ENCODE measurements at regions not wholly inside any gene's neighbourhood (a gene's known extent, or its start where the extent isn't known, plus 50 kb on each side); places are given as distances from the start of the nearest gene placed in this dataset.

DNA sequence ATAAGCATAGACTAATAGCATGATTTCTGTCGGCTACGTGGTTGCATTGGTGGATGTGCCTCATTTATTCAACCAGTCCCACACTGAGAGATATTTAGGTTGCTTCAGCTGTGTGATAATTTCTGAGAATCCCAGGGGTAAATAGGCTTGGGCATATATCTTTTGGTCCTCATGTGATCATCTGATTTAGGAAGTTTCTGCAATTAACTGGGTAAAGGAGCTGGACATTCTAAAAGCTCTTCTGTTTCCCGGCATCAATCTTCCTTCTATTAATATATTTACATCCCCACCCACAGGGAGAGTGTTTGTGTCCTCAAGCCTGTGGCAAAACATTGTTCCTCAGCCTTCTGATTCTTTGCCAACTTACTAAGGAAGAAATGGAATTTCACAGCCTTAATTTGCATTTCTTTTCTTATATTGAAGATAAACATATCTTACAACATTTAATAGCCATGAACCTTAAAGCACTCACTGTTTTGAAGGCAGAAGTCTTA is 431.6 kb downstream of the RFC3 start:
- DNase-seq (ENCODE audit: low read depth): no peak

DNA sequence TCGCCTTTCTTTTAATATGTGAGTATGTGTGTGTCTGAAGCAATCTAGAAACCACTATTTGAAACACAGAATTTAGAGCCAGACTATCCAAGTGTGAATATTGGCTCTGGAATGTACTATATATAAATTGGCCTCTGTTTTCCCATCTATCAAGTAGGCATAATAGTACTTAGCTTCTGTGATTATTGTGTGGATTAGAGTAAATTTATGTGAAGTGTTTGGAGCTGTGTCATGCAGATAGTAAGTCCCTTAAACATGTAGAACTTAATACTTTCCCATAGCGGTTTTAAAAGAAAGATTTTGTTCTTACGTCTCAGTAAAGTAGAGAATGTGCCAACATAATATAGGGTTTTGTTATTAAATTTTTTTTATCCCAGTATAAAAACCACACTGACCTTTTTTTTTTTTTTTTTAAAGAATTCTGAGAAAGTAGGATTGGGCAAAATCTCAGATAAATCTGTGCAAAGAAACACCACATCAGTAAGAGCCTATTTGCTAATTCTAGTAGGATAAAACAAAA is 432.3 kb downstream of the RFC3 start:
- DNase-seq (ENCODE audit: low read depth): no peak

DNA sequence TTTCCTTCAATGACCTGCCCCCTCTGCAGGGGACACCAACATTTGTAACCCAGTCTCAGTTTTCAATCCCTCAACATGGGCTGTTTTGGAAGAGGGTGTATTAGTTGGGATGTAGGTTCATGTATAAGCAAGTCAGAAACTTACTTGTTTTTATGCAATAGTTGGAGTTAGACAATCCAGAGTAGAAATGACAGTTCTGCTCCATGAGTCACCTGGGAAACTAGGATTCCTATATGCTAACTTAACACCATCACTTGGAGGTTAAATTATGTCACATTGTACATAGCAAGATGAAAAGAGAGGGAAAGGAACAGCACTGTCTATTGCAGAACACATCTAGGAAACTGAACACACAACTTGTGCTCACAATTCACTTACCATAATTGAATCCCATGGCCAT is 436.4 kb downstream of the RFC3 start:
- DNase-seq (ENCODE audit: low read depth): no peak

DNA sequence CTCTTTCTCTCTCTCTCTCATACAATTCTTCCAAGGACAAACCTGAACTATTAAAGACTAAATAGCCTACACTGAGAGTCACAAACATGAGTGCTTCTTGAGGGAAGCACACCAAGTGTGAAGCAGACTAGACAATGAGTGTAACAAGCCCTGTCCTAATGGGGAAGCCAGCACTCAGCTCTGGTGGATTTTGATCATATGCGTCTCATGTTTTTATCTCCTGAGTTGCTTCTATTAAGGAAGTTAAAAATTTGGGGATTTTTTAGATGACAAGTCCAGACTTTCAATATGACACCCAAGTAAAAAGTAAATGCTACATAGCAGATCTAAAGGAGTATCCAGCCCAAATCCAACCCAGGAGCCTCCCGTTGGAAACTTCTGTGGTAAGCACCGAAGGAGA is 437.8 kb downstream of the RFC3 start:
- DNase-seq (ENCODE audit: low read depth): no peak

DNA sequence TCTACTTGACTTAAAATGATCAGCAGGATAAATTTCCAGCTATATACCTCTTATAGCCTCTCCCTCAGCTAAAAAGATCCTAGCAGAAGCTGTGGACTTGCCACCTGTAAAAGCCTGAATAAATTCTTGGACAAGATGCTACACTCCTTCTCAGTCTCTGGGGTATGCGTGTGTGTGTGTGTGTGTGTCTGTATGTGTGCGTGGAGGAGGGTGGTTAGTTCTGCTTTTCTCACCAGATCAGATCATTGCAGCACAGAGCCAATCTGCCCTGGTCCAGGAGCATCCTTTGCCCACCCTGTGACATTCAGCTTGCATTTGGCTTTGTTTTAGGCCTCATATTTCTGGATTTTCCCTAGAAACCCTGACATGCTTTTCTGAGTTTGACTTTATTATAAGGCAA is 438.3 kb downstream of the RFC3 start:
- no peak for DNase-seq (ENCODE audit: low read depth)

DNA sequence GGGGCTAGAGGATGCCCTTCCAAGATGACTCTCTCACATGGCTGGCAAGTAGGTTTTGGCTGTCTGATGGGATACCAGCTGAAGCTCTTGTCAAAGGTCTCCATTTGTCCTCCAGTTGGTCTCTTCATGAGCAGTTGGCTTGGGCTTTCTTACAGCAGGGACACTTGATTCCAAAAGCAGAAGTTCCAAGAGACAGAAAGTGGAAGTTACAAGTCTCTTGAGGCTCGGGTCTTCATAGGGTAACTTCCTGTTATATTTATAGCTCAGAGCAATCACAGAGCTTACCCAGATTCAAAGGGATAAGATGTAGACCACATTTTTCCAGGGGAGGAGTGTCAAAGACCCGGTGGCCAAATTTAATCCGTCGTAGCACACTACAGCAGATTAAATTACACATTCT is 440.0 kb downstream of the RFC3 start:
- no peak for DNase-seq (ENCODE audit: low read depth)

DNA sequence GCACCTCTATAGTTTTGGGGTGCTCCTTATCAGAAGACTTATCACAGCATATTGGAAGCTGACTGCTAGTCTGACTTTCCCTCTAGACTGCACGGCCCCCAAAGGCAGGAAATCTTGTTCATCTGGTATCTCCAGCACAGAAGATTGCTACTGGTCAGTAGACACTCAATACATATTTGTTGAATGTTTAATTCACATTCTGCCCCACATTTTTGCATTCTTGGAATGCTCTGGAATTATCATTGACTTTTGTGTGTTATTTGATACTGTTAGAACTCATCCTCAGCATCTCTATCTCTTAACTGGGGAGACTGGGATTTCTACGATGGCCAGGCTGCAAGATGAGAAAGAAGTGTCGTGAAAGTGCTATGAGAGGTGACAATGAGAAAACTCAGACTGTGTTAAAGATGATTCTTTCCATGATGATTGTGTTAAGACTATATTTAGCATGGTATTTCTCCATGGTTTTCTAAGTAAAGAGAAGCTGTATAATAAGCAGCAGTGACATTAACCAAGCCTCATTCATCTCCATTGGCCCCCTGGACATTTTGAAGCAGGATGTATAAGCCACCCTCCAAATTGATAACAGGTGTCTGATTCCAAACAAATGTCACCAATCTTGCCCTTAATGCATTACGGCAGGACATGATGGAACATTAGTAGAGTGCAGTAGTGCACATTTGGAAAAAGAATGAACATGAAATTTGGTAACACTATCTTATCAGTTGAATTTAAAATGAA is 440.9 kb downstream of the RFC3 start:
- no peak for DNase-seq (ENCODE audit: low read depth)

DNA sequence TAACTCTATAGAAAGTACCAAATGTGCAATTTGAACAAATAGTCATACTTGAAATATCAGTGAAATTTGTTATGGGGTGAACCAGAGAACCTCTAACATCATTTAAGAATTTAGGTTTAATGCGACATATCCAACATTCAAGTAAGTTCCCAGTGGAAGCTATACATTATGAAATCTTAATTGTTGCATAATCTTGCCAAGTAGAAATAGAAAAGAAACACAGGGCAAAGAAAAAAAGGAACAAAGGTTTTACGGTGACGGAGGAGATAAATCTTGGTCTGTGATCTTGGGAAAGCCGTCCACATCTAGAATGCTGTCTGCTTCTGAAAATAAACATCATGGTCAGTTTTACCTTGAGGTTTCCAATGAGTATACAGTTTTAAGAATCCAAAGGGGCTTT is 445.7 kb downstream of the RFC3 start:
- no peak for DNase-seq (ENCODE audit: low read depth)

DNA sequence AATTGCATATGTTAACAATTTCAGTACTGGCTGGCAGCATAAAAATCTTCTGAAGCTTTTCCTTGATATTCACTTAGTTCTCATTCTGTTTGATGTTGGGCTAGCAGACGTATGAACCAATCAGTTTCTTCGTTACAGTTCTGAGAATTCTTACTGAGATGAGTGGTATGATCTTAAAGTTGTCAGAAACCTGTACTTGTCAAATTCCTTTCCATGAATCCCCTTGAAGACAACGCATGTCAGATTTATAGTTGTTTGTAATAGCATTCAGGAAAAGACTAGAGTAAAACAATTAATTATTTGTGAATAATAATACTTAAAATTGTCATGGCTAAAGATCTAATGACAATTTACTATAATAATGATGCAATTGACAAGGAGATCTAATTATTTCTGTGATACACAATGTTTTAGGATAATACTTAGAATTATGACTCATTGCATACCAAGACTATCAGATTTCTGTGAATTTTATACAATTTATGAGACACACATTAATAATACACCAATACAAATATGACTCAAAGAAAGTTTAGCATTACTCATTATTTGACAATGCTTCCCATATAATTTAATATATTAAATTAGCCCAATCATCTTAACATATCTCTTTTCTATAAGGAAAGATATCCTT is 447.2 kb downstream of the RFC3 start:
- DNase-seq (ENCODE audit: low read depth): no peak

DNA sequence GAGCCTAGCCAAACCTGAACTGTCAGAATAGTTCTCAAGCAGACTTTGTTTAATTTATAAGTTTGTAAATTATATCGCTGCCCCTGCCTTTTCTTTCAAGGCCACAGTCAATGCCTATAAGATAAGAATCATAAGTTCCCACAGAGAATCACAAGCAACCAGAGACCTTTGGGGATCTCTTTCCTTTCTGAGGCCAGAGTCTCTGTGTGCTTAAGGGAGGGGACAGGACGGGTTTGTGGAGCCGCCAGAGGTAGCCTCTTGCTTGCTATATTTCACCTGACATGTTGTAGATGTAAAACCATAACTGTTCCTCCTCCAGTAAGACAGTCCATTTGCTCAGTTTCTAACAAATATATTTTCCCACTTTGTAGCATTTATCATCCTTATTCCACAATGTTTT is 458.8 kb downstream of the RFC3 start:
- DNase-seq (ENCODE audit: low read depth): no peak

DNA sequence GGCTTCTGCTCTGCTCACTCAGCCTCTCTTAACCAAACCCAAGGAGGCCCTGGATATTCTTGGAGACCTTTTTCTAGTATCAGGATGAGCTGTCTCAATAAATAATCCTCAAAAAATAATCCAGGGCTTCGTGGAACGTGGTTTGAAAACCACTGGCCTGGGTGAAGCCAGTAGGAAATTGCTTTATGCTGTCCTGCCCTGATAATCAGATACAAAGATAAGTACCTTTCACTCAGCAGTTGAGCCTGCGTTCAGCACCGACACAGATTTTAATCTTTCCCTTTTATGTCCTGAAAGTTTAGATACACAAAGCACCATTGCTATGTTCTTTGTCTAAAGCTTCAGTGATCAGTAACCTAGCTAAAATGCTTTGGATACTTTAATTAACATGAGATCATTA is 460.0 kb downstream of the RFC3 start:
- no peak for DNase-seq (ENCODE audit: low read depth)

DNA sequence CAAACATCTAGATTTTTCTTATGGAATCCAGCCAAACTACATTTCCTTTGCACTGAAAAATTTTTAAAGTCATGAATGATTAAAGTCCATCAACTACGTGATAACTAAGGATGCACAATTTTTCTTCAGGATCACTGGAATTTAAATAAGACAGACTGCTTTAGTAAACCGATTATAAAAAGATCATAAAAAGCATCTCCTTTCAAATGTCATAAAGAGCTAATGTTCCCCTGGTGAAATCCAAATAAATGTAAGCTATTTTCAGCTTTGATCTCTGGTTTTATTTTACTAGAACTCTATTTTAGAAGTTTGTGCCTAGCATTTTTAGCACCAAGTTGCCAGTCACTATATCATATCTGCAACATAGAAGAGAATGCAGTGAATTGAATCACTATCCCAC is 460.8 kb downstream of the RFC3 start:
- no peak for DNase-seq (ENCODE audit: low read depth)

DNA sequence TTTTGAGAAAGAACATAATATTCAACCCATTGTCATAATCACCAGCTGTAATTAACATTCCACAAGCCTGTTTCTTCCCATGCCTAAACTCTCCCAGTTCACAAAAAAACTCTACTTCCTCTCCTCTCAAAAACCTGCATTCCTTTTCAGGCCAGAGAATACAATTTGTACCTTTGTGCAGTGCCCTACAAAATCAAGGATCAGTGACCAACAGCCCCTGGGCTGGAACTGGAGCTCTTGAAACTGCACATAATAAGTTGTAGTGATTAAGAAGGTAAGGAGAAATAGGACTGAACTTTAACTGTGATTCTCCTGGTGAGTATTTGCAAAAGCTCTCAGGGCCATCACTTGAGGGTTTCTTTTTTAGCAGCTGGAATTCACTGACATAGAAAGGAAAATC is 472.7 kb downstream of the RFC3 start:
- no peak for DNase-seq (ENCODE audit: low read depth)

DNA sequence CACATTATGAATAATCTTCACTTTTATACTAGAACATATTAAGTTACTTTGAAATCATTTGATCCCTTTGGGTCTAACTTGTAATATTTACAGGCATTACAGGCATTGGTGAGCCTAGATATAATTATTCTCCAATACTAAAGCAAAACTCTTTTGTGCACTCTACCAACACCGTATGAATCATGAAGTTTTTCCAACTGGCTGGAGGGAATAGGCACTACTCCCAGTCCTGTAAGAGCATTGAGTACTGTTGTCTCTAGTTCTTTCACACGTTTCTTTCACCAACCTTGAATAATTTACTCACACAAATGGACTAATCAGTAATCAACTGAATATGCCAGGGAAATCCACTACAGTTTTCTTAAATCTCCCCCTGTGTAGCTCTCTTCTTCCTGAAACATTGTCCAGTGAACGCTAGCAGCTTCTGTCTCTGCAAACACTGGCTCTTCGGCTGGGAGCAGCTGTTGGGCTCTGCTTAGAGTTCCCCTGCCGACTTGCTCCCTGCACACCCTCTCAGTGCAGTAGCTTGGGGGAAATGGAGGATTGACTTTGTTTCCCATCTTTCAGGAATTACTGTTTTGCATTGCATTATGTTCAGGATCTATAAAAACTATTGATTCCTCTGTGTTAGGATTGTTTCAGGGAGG is 476.7 kb downstream of the RFC3 start:
- DNase-seq (ENCODE audit: low read depth): no peak

DNA sequence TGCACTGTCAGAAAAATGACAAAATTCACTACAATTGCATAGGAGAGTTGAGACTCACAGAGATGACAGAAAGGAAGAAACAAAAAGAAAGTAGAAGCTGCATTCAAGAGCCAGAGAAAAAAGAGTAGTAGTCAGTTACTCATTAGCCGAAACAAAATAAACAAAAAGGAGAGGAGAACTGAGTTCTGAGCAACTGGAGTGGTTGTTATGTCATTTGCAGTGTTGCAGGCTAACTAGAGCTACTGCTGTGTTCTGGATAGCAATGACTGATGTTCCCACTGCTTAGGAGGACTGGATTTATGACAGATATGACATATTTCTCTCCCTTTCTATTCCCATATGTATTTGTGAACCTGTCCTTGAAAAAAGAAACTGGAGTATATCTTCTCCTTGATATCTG is 482.6 kb downstream of the RFC3 start:
- DNase-seq (ENCODE audit: low read depth): no peak

DNA sequence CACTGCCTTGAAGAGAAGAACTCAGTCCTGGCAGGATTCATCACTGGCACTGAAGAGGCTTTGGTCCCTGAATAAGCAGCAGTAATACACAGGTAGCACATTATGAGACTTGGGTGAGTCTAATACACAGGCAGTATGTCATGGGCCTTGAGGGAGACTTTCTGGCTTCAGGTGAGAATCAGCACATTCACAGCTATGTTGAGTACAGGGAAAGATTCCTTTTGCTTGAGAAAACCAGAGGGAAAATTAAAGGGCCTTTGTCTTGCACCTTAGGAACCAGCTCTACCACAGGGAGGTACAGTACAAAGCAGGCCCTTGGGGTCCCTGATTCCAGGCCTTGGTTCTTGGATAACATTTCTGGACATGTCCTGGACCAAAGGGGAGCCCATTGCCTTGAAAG is 484.6 kb downstream of the RFC3 start:
- no peak for DNase-seq (ENCODE audit: low read depth)

DNA sequence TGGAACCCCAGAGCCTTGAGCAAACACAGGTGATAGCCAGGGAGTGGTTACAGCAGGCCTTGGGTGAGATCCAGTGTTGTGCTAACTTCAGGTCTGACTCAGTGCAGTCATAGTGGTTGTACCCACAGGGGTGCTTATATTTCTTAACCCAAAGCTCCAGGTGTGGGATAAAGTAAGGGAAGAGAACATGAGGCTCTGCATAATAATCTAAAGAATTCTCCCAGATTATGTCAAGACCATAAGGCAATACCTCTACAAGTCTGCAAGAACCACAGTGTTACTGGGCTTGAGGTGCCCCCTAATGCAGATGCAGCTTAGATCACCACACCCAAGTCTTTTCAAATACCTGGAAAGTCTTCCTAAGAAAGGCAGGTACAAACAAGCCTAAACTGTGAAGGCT is 485.4 kb downstream of the RFC3 start:
- no peak for DNase-seq (ENCODE audit: low read depth)

DNA sequence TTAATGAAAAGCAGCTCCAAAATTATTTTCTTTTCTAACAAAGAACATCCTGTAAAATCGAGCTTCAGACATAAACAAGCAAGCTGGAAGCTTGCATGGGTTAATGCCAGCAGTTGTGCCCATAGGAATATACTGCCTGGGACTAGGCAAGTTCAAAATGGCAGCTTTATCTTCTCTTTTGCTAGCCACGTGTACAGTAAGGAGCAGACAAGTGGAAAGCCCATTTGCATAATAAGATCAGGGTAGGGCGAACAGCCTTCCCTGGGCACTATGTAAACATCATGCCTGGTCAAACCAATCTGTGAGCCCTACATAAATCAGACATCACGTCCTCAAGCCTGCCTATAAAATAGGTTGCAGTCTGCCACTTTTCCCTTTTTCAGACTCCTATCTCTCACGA is 489.7 kb downstream of the RFC3 start:
- no peak for DNase-seq (ENCODE audit: low read depth)

DNA sequence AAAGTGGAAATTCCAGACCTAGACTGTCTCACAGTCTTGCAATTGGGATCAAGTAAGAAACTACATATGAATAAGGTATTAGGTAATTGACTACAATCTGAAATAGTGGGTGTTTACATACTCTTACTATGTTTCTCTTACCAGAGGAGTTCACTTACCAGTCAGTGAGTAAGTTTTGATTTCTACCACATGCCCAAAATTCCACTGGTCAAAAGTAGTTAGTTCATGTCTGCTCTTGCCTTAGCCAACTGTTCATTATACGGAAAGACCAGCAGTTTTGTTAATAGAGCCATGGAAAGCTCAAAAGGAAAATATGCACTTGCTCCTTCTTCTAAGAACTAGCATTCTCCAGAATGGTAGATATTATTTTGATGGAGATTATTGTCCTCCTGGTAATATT is 490.8 kb downstream of the RFC3 start:
- no peak for DNase-seq (ENCODE audit: low read depth)

DNA sequence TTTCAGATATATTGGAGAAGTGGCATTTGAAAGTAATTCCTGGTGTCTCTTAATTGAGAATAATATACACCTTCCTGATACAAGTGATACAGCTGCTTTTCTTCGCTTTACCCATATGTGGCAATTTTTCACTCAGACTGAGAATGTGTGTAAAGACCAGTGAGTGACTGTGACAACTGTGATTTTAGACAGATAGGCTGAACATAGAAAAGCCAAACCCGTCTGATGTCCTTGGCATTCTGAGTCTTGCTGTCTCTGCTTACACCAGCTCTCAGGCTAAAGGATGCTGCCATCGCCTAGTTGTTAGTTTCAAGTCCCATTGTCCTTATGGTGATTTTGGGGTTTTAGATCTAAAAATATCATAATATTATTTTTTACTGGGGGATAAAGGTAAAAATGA is 492.6 kb downstream of the RFC3 start:
- no peak for DNase-seq (ENCODE audit: low read depth)

DNA sequence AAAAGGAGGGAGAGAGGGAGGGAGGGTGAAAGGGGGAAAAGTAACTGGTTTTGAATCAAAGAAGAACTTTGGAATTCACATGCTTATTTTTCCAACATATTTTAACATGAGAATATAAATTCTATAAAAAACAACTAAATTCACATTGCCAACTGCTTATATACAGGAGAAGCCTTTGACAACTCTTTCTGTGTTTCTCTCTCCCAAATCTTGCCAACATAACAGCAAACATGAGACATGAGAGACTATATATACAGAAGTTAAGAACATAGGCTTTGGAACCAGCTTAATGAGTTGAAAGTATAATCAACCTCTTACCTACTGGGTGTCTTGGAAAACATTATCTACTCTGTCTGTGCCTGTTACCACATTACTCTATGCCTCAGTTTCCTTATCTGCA is 493.3 kb downstream of the RFC3 start:
- DNase-seq (ENCODE audit: low read depth): no peak

DNA sequence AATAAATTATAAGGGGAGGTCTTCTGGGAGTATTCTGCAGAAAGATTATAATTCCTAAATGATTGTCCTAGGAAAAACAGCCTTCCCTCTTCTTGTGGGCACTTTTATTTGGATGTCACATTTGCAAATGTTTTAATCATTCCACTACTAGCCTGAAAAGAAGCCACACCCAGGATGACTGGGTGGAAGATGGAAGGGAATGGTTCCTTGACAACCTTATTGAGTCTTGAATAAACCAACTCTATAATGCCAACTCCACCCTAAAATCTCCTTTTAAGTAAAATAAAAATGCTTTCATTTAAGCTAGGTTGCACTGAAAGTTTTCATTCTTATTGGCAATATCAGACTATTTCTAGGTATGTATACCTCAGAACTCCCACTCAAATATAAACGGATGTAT is 494.6 kb downstream of the RFC3 start:
- DNase-seq (ENCODE audit: low read depth): no peak

DNA sequence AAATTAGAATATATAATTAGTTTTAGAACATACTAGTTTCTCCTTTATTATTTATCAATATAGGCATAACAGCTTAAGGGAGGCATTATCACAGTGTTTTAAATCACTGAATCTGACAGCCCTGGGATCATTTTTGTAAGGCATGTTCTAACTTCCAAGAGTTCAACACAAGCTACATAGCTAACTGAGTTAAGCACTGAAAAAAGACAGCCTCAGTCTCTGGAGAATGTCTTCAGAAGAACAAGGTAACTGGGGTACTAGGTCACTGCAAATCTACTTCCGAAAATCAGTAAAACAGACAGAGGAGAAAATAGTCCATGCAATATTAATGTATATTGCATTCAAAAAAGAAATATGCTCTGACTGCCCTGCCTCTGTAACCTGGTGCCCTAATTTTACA is 502.1 kb downstream of the RFC3 start:
- DNase-seq (ENCODE audit: low read depth): no peak

All from fibroblast of the conjunctiva (primary cell).